ENCODE measurements at regions not wholly inside any gene's neighbourhood (a gene's known extent, or its start where the extent isn't known, plus 50 kb on each side); places are given as distances from the start of the nearest gene placed in this dataset.

DNA sequence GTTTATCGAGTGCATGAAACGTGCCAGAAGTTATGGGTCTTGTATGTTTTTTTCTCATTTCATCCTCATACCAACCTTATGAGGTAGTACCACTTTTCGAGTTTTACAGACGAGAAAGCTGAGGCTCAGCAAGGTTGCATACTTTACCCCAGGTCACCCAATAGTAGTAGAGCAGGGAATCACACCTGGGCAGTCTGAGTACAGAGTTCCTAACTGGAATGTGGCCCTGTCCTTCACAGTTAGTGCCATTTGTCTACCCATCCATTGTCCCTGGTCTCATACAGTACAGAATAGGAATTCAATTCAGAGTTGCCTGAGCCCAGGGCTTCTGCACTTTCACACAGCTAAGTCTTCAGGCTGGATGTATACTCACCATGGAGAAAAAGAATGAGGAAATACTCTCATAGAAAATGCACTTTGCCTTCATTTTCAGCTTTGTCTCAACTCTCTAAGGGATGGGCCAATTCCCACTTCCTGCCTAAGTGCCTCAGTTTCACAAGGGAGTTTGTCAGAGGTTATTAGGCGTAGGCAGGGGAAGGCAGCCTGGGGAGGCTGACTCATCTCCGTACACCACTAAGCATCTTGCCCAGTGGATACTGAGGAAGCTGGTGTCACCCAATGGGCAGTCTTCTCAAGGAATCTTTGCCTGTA lies 93.2 kb downstream of the TMEM212 start:
- Histone ChIP-seq H3K56ac (replicated peaks; ENCODE audit: insufficient read length, low read depth, low read length) (no peak overlapping the region), H2BK5ac (ENCODE audit: low read depth, low read length) (no peak overlapping the region), H2BK120ac (replicated peaks; ENCODE audit: low read depth, low read length) (no peak overlapping the region), H3K23me2 (ENCODE audit: low read depth, low read length) (no peaks in the 10 kb centered on the region), H3K4ac (replicated peaks; ENCODE audit: insufficient read length, low read depth, low read length) (no peak overlapping the region), H2BK20ac (ENCODE audit: low read length) (no peak overlapping the region), H3K4me3 (ENCODE audit: extremely low read depth in 1 of 4, insufficient read depth in 2 of 4, low read depth in 3 of 4, low read length in 4 of 4) (no peak overlapping the region), H3K9me3 (ENCODE audit: insufficient read depth in 2 of 2, low read depth in 1 of 2, low read length in 1 of 2) (no peaks in the 10 kb centered on the region), H3K79me1 (ENCODE audit: low read depth, low read length) (no peaks in the 10 kb centered on the region), H2AK5ac (ENCODE audit: low read depth, low read length) (no peak overlapping the region), H3K36me3 (ENCODE audit: control insufficient read depth in 2 of 4, insufficient read depth in 4 of 4, low read length in 3 of 4) (no peaks in the 10 kb centered on the region), H3K18ac (ENCODE audit: extremely low read depth, low read length) (no peak overlapping the region), H3K14ac (ENCODE audit: insufficient read length) (no peak overlapping the region), H3K4me2 (ENCODE audit: insufficient read depth in 1 of 2, low read depth in 2 of 2, low read length in 2 of 2) (no peak overlapping the region), H3K27me3 (replicated peaks in 1 of 4; ENCODE audit: control insufficient read depth in 3 of 4, extremely low read depth in 1 of 4, insufficient read depth in 3 of 4, low read length in 3 of 4) (no peaks in the 10 kb centered on the region), H2AFZ (ENCODE audit: low read length) (no peak overlapping the region), H2BK12ac (ENCODE audit: low read depth, low read length) (no peak overlapping the region), H2BK15ac (ENCODE audit: low read length) (no peak overlapping the region), H4K5ac (ENCODE audit: insufficient read length, low read depth, low read length) (no peak overlapping the region), H3K4me1 (replicated peaks in 1 of 4; ENCODE audit: control insufficient read depth in 3 of 4, insufficient read depth in 4 of 4, low read length in 3 of 4) (no peaks in the 10 kb centered on the region; a peak in 1 of 7 replicates), H3K27ac (ENCODE audit: low read depth, low read length) (no peak overlapping the region), H3K9ac (replicated peaks in 1 of 4; ENCODE audit: extremely low read depth in 1 of 4, low read depth in 3 of 4, low read length in 3 of 4) (no peak overlapping the region), H4K8ac (ENCODE audit: extremely low read depth, insufficient read depth, low read length) (no peak overlapping the region), H4K20me1 (replicated peaks in 1 of 2; ENCODE audit: control insufficient read depth in 1 of 2, insufficient read depth in 2 of 2, low read length in 2 of 2) (no peaks in the 10 kb centered on the region), H3K79me2 (ENCODE audit: control insufficient read depth in 1 of 2, insufficient read depth in 2 of 2, low read length in 2 of 2) (no peaks in the 10 kb centered on the region), H3K23ac (ENCODE audit: insufficient read length) (no peak overlapping the region), H4K91ac (replicated peaks; ENCODE audit: insufficient read length, low read length) (no peak overlapping the region)
- ChIA-PET POLR2A (ENCODE audit: partially characterized antibody) (interaction anchor here (0.6 kb wide), 1 partner anchor 106 kb away, joined by 3 read pairs; no protein-coding TSS in a partner anchor), CTCF (ENCODE audit: partially characterized antibody) (interaction anchor here (1.0 to 1.1 kb wide), 2 partner anchors 102 to 107 kb away, joined by 3 to 4 read pairs; no protein-coding TSS in a partner anchor)
- WGBS, 2 experiments (ENCODE audit: extremely low coverage in 1 of 2, insufficient coverage in 1 of 2, insufficient read length in 1 of 2, insufficient replicate concordance in 2 of 2, low coverage in 1 of 2, low lambda C conversion rate in 2 of 2, missing lambda C conversion rate in 1 of 2) = 92% methylated on average over 6 of the region's 6 CpGs; no CpG with 5 or more reads in 1 of the 2 experiments
- no peak for DNase-seq (ENCODE audit: low read depth in 1 of 2, low spot score in 2 of 2)
- FAIRE-seq = no peak
- TF ChIP-seq SP4 (IDR thresholded peaks at IDR 0.05; ENCODE audit: low read length) (no peak), RXRA (IDR thresholded peaks at IDR 0.05; ENCODE audit: insufficient read depth, low read depth, low read length) (no peak), KDM5A (IDR thresholded peaks at IDR 0.05; ENCODE audit: low read length) (no peak), SIRT6 (IDR thresholded peaks at IDR 0.05; ENCODE audit: low read length) (no peak), HDAC6 (IDR thresholded peaks at IDR 0.05; ENCODE audit: low read depth, low read length) (no peak), RFX5 (IDR thresholded peaks at IDR 0.05; ENCODE audit: borderline replicate concordance, low read depth, low read length) (no peak), GTF2F1 (IDR thresholded peaks at IDR 0.05; ENCODE audit: borderline replicate concordance, low read depth, low read length) (no peak), TCF12 (IDR thresholded peaks at IDR 0.05; ENCODE audit: low read depth, low read length) (no peak), CBX8 (IDR thresholded peaks at IDR 0.05; ENCODE audit: borderline replicate concordance, low read depth, low read length) (no peak), SRF (IDR thresholded peaks at IDR 0.05; ENCODE audit: low read depth, low read length) (no peak), TAF1 (IDR thresholded peaks at IDR 0.05; ENCODE audit: low read depth, low read length) (no peak), CREB1 (IDR thresholded peaks at IDR 0.05) (no peak)
- TF ChIP-seq, protein P1, sequence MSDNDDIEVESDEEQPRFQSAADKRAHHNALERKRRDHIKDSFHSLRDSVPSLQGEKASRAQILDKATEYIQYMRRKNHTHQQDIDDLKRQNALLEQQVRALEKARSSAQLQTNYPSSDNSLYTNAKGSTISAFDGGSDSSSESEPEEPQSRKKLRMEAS (IDR thresholded peaks at IDR 0.05) = no peak
- TF ChIP-seq, protein P2, sequence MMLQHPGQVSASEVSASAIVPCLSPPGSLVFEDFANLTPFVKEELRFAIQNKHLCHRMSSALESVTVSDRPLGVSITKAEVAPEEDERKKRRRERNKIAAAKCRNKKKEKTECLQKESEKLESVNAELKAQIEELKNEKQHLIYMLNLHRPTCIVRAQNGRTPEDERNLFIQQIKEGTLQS (IDR thresholded peaks at IDR 0.05; ENCODE audit: insufficient read depth, low read depth, low read length) = no peak

Measured in H1 (cell line).